Subcutaneous abdominal adipose tissue (tissue), 5 donors: ENCODE measurements at regions not wholly inside any gene's neighbourhood (a gene's known extent, or its start where the extent isn't known, plus 50 kb on each side); places are given as distances from the start of the nearest gene placed in this dataset.
"Not testable (repeated sequence)": the region's sequence is repeated elsewhere in the genome, so short reads cannot be mapped to it uniquely, and the experiment has no call there.

Experiments used
- H3K27ac ChIP-seq: one replicate; pipeline ENCODE4 v1.7.0; 2013; ENCODE audit warnings: low read depth, mild to moderate bottlenecking, inconsistent platforms, low read length, moderate library complexity
- H3K27me3 ChIP-seq, 5 donors: one replicate each; pipeline ENCODE4 v1.7.0; 2013; ENCODE audit warnings: low read length in 5 of 5, inconsistent platforms in 1 of 5; ENCODE audit not compliant: control insufficient read depth in 5 of 5, insufficient read depth in 4 of 5
- H3K36me3 ChIP-seq, 5 donors: one replicate each; pipeline ENCODE4 v1.7.0; 2013; ENCODE audit warnings: low read length in 5 of 5; ENCODE audit not compliant: control insufficient read depth in 5 of 5, insufficient read depth in 5 of 5
- H3K4me1 ChIP-seq, 5 donors: one replicate each; pipeline ENCODE4 v1.7.0; 2013; ENCODE audit warnings: low read length in 5 of 5, mild to moderate bottlenecking in 3 of 5, moderate library complexity in 1 of 5; ENCODE audit not compliant: control insufficient read depth in 5 of 5, insufficient read depth in 5 of 5
- H3K4me3 ChIP-seq, 5 donors: one replicate each; pipeline ENCODE4 v1.7.0; 2013; ENCODE audit warnings: low read length in 5 of 5, low read depth in 1 of 5
- H3K9ac ChIP-seq, 5 donors: one replicate each; pipeline ENCODE4 v1.7.0; 2013; ENCODE audit warnings: low read length in 5 of 5, mild to moderate bottlenecking in 4 of 5, moderate library complexity in 3 of 5
- H3K9me3 ChIP-seq, 5 donors: one replicate each; pipeline ENCODE4 v1.7.0; 2013; ENCODE audit warnings: low read length in 5 of 5; ENCODE audit not compliant: control insufficient read depth in 5 of 5
- donor health status: healthy.
- donor health status: healthy.
- donor health status: healthy.
- donor health status: healthy.
- donor health status: healthy.

GRCh38 chr11:96545192-96545591, 155.4 kb downstream of the JRKL start:
- not testable (repeated sequence) for H3K27ac ChIP-seq, H3K9ac ChIP-seq, H3K36me3 ChIP-seq, H3K9me3 ChIP-seq, H3K27me3 ChIP-seq, H3K4me1 ChIP-seq, H3K4me3 ChIP-seq

GRCh38 chr11:96551136-96551535, 161.3 kb downstream of the JRKL start:
- no peaks in the 10 kb centered on the region for H3K4me1 ChIP-seq
- no peak overlapping the region for H3K4me3 ChIP-seq
- no peaks in the 10 kb centered on the region for H3K36me3 ChIP-seq
- H3K27ac ChIP-seq, result no peak overlapping the region
- H3K9me3 ChIP-seq, result peaks cover 0 to 2% (median 0%) of the 10 kb centered on the region in 5 donors
- no peak overlapping the region for H3K9ac ChIP-seq
- H3K27me3 ChIP-seq, result no peaks in the 10 kb centered on the region

- Histone ChIP-seq H3K36me3 (no peaks in the 10 kb centered on the region), H3K27me3 (no peaks in the 10 kb centered on the region), H3K9me3 (peaks cover 0 to 2% (median 0%) of the 10 kb centered on the region in 5 donors), H3K27ac (no peak overlapping the region), H3K4me3 (no peak overlapping the region), H3K4me1 (no peaks in the 10 kb centered on the region), H3K9ac (no peak overlapping the region)
Measured at GRCh38 chr11:96554236-96554820, 164.5 kb downstream of the JRKL start.

- not testable (repeated sequence) for H3K4me1 ChIP-seq, H3K9me3 ChIP-seq, H3K27me3 ChIP-seq, H3K27ac ChIP-seq, H3K9ac ChIP-seq, H3K4me3 ChIP-seq, H3K36me3 ChIP-seq
Measured at GRCh38 chr11:96555826-96556225, 166.0 kb downstream of the JRKL start.

GRCh38 chr11:96560727-96561126, 170.9 kb downstream of the JRKL start:
- H3K4me3 ChIP-seq, H3K9me3 ChIP-seq: not testable (repeated sequence)

GRCh38 chr11:96567176-96567575, 177.4 kb downstream of the JRKL start:
- H3K9ac ChIP-seq, result no peak overlapping the region
- H3K27me3 ChIP-seq, result no peaks in the 10 kb centered on the region
- peak overlapping the region in 2 of 5 donors; percentile 34 to 37 for H3K4me3 ChIP-seq
- H3K9me3 ChIP-seq, result no peaks in the 10 kb centered on the region
- H3K36me3 ChIP-seq, result no peaks in the 10 kb centered on the region
- H3K27ac ChIP-seq, result no peak overlapping the region
- H3K4me1 ChIP-seq, result peaks cover 0 to 4% (median 0%) of the 10 kb centered on the region in 5 donors

More at GRCh38 chr11:96560727-96561126, 170.9 kb downstream of the JRKL start:
- not testable (repeated sequence) for H3K4me1 ChIP-seq, H3K36me3 ChIP-seq, H3K27ac ChIP-seq, H3K27me3 ChIP-seq, H3K9ac ChIP-seq

- Histone ChIP-seq H3K4me3 (peak overlapping the region in 2 of 5 donors; percentile 34 to 37), H3K9ac (no peak overlapping the region), H3K27ac (no peak overlapping the region), H3K27me3 (no peaks in the 10 kb centered on the region), H3K36me3 (no peaks in the 10 kb centered on the region), H3K4me1 (peaks cover 0 to 4% (median 0%) of the 10 kb centered on the region in 5 donors), H3K9me3 (no peaks in the 10 kb centered on the region)
Measured at GRCh38 chr11:96567667-96568066, 177.9 kb downstream of the JRKL start.

GRCh38 chr11:96576383-96576782, 186.6 kb downstream of the JRKL start:
- Histone ChIP-seq H3K4me3 (no peak overlapping the region), H3K9me3 (no peaks in the 10 kb centered on the region)

GRCh38 chr11:96578379-96578778, 188.6 kb downstream of the JRKL start:
- H3K4me1 ChIP-seq, result no peaks in the 10 kb centered on the region
- no peak overlapping the region for H3K27ac ChIP-seq
- no peak overlapping the region for H3K4me3 ChIP-seq
- H3K27me3 ChIP-seq, result no peaks in the 10 kb centered on the region
- H3K9me3 ChIP-seq, result peaks cover 0 to 2% (median 0%) of the 10 kb centered on the region in 5 donors
- H3K36me3 ChIP-seq, result no peaks in the 10 kb centered on the region
- no peak overlapping the region for H3K9ac ChIP-seq

More at GRCh38 chr11:96576383-96576782, 186.6 kb downstream of the JRKL start:
- no peaks in the 10 kb centered on the region for H3K36me3 ChIP-seq
- H3K4me1 ChIP-seq, result no peaks in the 10 kb centered on the region
- no peaks in the 10 kb centered on the region for H3K27me3 ChIP-seq
- H3K27ac ChIP-seq, result no peak overlapping the region
- no peak overlapping the region for H3K9ac ChIP-seq

- H3K27me3 ChIP-seq, result no peaks in the 10 kb centered on the region
- no peaks in the 10 kb centered on the region for H3K36me3 ChIP-seq
- no peak overlapping the region for H3K27ac ChIP-seq
- H3K9me3 ChIP-seq, result peaks cover 0 to 5% (median 3%) of the 10 kb centered on the region in 5 donors
- no peak overlapping the region for H3K4me3 ChIP-seq
- no peaks in the 10 kb centered on the region for H3K4me1 ChIP-seq
- H3K9ac ChIP-seq, result no peak overlapping the region
Measured at GRCh38 chr11:96579656-96580055, 189.8 kb downstream of the JRKL start.
